NCI-H187 (cell line): ENCODE measurements at regions not wholly inside any gene's neighbourhood (a gene's known extent, or its start where the extent isn't known, plus 50 kb on each side); places are given as distances from the start of the nearest gene placed in this dataset.

Experiments
- DNase-seq, 2 experiments: peaks; one replicate each; lab custom pipeline; 2025; lab: John Stamatoyannopoulos, UW

DNA sequence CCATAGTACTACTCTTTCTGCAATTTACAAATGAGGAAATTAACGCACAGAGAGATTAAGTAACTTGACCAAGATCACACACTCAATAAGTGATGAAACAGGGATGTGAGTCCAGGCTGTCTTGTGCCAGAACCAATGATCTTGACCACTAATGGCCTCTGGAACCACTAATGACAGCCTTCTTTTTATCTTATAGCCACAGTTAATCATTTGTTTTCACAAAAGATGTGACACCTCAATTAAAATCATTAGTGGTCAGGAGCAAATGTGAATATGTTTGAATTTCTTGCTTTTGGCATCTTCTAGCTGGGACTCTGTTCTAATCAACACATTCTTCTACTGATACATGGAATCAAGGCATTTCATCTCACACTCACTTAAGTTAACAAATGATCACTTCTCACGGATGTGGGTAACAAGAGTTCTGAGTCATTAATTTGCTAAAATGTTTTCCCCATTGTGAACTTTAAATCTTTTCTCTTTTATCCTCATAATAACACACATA, 102.7 kb upstream of the CD180 start:
- DNase-seq, result no peak

DNA sequence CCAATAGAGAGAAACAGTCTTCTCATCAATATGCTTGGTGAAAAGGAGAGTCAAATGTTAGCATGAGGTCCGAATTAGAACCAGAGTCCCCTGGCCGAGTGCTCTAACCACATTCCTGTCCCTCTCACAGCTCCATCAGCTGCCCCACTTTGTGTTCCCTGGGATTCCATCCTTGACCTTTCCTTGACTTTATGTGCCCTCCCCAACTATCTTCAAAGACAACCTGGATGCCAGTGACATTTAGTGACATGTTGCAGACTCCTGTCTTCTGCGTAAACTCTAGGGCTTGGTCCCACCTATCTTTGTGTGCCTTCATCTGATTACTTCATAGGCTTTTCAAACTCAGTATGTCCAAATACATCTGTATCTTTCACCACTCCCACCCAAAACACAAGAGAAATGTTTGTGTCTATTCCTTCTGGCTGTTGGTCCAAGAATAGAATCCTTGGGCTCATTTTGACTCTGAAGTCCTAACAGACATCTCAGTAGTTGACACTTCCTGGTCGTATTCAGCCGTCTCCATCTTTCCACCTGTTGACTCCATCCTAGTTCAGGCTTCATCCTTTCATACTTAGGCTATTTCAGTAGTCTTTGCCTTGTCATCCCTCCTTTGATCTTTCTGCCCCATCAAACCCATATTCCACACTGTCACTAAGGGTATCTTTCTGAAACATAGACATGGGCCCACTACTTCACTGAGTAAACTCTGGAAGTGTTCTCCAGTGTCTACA, 101.4 kb upstream of the CD180 start:
- no peak for DNase-seq

DNA sequence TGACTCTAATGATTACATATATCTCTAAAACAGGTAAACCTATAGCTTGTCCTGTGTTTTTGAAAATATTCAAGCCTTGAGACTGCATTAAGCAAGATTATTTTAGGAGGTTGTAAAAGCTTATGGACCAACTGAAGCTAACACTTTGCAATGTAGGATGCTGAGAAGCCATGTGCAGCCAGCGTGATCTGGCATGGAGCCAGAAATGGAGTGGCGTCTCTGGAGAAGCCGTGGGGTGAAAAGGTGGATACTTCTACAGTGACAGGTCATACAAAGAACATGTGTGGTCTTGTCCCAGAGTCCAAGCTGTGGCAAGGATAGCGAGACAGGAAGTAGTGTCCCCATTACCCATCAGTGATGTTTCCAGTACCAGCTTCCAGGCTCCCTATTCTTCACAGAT, 100.8 kb upstream of the CD180 start:
- no peak for DNase-seq

DNA sequence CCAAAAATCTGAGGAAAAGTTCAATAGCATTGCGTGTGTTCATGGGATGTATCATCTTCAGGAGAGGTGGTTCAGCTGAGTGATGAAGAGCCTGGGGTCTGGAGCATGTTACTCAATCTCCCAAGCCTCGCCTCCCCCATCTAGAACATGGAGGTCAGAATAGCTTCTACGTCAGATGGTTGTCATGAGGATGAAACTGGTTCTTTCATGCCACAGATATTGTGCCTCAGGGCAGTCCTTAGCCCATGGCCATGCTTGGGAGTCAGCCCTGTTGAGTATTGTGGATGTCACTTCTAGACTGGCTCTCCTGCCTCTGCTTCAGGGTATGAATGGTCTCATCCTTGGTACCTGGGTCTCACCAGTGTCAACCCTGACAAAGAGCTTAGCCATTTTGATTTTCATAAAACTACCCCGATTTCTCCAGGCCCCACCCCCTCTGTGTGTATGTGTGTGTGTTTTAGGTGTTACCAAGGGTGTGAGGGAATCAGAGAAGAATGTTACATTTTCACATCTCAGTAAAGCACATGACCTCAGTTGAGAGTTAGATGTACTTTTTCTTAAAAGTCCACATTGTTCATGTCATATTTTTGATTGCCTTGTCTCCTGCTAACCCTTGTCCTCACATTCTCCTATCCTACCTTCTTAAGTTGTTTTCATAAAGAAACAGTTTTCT, 97.8 kb upstream of the CD180 start:
- no peak for DNase-seq

DNA sequence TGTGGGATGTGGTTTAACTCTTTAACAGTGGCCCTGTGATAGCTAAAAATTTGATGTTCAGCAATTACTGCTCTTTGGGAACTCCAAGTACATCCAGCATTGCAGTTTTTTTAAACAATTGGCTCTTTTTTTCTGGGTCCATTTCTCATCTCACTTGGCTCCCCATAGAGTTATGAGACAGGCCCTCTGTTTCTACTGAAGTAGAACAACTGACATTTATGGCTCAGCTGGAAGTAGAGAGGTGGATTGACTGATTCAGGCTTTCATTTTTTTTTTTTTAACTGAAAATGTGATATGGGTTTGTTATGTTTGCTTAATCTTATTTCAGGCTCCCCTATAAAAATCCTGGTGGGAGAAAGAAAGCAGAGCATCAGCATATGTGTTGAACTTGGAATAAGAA, 96.6 kb upstream of the CD180 start:
- DNase-seq, result no peak

DNA sequence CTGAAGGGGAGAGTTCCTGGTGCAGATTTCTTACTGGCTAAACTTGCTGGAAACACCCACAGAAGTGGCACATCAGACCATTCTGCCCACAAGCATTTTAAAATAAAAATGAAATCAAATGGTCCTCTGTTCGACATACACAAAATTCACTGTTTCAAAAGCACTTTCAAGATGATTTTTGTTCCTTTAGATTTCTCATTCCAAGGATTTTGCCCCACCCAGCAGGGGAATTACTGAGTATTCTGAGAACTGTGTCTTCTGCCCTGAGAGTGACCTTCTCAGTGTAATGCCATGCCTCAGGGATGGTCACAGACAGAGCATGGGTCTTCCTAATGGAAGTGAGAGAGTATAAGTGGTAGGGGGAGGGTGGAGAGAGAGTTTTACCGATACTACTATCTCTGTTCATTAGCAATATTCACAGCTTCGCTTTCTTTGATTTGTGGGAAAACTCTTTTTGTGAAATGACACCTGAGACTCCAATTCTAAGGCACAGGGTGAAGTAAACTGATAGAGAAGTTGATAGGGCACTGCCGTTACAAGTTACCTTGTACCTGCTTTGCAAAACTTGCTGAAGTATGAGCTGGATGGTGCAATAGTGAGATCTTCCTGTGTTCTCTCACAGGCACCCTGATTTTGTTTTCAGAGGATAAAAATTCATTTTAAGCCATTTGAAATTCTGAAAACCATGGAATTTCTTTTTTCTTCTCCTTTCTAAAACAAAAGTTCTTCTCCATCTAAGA, 95.8 kb upstream of the CD180 start:
- no peak for DNase-seq

DNA sequence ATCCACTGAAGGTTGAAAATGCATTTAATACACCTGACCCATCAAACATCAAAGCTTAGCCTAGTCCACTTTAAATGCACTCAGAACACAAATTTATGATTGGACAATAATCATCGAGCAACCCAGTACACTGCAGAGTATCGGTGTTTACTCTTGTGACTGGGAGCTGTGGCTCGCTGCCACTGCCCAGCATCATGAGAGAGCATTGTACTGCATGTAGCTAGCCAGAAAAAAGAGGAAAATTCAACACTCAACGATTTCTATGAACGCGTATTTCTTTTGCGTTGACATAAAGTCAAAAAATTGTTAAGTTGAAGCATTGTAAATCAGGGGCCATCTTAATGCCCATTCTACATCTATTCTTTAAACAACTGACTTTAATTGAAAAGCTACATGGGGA, 95.1 kb upstream of the CD180 start:
- DNase-seq, result no peak

DNA sequence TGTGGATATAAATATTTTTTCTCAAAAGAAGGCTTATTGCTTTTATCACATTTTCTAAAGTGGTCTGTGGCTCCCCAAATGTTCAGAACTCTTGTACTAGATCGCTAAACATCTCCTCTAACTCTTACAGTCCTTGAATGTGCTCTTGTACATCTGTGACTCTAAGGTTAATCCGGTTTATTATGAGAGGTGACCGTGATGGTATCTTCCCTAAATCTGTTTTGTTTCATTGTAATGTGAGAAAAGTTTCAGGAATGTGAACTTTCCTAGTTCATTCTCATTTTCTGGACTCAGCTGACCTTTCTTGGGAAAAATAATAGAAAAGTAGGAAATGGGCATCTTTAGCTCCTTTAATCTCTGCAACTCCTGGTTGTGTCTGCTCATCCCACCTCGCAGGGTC, 94.5 kb upstream of the CD180 start:
- DNase-seq, result no peak

DNA sequence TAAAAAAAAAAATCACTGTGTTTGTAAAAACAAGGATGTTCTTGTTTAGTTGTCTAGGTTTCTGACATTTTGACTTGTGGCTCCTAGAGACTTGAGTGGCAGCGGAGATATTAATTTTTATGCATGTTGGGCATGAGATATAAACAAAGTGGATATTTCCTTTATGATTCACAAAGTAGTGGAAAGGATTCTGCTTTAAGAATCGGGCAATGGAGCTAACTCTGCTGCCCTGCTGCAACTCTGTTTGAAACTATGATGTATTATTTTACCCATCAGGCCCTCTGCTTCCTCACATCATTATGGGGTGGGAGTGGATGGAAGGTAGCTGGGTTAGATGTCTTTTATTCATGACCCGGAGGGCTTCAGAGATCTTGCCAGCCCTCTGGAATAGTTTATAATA, 94.1 kb upstream of the CD180 start:
- no peak for DNase-seq

DNA sequence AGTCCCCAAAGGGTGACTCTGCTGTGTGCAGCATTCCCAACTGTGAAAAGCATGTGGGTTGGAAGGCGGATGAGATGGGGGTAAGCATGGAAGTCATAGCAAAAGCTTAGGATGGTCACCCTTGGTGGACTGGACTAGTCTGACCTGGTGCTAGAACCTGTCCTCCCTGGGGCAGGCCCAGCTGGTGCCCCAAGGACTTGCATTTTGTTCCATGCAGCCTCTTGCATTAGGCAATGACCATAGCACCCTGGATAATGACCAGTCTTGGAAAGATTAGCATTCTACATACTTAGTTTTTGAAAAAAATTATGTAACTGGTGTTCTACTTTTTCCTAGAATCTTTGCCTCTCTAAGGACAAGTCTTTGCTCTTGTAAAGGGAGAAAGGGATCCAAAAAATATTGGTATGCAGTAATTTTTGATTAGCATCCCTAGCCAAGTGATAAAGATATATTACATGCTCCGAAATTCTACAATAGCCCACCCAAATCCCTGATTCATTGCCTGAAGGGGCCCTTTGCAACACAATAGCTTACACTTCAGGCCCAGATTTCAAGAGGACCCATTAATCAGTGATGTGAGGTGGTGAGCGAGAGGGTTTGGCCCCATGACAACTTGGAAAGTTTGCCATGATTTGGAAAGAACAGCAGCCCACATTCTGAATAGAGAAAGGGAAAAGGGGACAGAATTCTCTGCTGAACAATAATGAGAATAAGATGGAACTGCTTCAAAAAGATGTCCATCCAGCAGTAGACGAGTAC, 93.3 kb upstream of the CD180 start:
- no peak for DNase-seq

DNA sequence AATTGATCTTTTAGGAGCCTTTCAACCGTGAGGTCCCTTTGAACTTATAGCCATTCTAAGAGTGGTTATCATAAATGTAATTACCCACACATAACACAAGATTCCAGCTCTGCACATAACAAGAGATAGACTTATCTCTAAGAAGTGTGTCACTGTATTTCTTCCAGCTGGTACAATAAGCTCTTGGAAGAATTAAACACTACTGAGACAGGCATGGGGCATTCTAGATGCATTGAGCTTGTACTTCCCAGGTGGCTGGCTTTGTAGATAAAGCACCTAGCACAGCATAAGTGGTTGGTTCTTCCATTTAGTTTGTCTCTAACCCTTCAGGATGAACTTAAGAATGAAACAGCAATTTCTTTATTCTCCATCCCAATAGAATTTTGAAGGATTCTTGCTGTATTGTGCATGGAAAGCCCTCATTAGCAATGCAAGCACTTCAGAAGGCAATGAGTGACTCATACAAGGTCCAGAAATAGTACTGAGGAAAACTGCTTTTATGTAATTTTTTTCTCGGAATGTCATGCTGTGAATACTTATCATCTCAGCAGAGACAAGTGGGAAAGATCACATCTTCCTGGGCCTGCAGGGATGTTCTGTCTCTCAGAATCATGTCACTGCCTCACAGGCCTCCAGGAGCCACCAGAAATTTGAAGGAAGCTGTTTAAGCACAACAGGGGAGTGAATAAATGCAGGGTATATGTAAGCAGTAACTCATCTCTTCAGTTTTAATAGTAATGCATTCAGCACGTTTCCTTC, 91.1 kb upstream of the CD180 start:
- peak; percentile 41 to 64 for DNase-seq

DNA sequence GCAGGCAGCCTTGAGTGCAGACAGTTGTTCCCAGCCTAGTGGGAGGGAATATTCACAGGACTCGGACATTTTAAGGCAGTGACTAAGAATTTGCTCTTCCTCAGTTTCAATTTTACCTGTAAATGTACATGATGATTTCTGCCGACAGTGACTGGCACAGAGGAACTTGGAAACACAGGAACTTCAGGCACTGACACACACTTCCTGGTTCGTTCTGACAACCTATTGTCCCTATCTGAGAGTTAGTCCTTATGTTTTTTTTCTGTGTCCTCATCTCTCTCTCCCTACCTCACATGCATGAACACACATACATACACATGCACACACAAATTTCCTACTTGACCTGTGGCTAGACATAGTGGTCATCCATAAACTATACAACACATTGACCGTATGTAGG, 89.4 kb upstream of the CD180 start:
- no peak for DNase-seq

DNA sequence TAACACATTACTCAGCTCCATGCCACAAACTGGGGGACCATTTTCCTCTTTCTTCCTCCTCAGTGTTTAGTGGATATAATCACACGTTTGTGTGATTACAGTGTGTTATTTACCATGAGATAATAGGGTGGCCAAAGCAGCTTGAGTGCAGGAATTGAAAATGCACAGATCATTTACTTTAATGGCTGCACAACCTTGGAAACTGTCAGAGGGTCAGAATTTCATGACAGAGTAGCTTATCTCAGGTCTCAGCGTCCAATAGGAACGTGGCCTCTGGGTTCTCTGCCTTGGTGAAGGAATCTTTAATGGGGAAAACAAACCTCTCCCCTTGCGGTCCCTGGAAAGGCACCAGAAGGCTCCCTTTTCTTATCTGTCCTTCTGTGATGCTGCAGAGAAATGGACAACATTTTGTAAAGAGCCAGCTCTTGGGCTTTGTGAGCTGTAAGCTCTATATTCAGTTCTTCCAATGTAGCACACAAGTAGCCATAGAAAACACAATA, 87.4 kb upstream of the CD180 start:
- DNase-seq, result peak in 1 of 2 experiments; percentile 26

DNA sequence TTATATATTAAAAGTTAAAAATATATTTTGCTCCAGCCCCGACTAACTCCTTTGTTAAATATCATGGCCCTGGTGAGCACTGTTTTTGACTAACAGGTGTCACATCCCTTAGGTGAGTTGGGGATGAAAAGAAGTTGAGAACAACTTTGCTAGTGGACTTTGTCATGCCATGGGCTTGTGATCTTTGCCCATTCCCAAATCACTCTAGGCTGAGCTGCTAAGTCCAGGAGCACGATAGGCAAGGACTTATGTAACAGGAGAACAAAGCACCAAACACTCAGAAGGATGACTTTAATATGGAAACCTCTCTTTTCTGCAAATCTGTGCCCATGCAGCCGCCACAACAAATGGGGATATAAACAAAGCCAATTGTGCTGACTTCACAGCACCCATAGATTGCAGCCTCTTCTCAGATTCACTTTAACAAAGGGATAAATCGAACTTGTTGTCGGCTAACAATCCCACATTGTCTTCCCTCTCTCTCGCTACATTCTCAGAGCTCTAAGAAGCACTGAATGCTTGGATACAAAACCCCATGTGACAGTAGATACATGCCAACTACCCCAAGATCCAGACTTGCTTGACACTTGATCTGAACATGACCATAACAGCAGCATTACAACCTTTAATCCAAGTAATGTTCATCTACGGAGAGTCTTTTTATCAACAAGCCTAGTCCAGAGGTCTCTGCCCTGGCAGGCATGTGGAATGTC, 86.8 kb upstream of the CD180 start:
- no peak for DNase-seq

DNA sequence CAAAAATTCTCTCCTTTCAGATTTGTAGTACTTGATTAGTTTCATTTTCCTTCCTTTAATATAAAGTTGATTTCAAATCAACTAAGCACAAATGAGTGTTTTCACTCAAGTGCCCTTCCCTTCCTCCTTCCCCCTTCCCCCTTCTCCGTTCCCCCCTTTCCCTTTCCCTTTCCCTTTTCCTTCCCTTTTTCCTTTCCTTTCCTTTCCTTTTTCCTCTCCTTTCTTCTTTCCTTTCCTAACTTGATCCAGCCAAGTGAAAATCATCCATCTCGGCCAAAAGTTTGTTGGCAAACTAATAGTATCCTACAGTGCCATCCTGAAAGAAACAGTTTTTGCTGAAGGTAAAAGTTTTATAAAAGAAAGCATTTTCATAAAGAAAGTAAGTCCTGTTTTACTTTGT, 85.3 kb upstream of the CD180 start:
- DNase-seq, result no peak

DNA sequence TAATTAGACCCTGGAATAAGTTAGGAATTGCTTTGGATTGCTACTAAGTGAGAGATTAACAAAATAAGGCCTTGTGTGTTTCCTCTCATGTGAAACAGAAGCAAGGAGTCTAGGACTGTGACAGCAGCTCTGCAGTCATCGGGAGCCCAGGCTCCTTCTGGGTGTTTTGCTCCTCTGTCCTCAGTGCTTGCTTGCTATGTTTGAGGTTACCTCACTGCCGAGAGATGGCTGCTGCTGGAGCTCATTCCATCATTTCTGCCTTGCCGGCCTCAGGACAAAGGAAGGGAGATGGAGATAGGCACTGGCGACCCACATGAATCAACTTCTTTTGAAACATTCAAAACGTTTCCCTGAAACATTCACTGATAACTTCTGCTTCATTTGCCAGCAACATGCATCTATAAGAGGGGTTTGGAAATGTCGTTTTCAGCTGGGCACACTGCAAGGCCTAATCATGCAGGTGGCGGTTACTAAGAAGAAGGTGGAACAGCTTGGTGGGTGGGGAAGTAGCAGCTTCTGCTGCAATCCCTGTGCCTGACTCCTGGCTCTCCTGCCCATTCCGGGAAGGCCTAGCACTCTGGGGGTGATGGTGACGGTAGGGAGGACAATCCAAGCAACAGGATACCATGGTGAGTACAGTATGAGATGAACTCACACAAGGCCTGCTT, 77.2 kb upstream of the CD180 start:
- DNase-seq, result no peak

DNA sequence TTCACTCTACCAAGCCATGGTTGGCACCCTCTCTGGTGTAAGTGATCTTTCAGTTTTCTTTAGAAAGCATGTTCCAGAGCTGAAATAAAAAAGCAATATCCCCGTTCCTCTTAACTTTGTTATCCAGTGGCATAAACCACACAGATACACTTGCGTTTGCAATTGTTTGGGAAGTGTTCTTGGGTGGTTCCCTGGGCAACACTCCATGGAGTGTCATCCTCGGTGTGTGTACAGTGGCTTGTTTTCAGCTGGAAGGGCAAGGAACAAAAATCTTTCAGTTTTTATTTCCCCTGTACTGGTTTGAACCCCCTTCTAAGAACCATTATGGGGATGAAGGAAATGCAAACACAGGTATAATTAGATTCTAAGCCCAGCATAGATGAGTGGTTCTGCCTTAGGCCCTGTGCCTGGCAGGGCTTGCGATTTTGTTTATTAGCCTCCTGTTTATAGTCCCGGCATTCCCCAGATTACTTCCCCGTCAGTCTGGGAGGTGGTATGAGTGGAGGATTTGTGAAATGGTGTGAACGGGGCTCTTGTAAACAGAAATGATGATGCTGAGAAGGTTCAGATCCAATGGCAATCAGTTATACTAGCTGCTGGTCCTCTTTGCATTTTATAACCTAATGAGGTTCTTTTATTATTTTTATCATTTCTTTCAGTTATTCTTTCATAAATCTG, 76.0 kb upstream of the CD180 start:
- DNase-seq, result no peak

DNA sequence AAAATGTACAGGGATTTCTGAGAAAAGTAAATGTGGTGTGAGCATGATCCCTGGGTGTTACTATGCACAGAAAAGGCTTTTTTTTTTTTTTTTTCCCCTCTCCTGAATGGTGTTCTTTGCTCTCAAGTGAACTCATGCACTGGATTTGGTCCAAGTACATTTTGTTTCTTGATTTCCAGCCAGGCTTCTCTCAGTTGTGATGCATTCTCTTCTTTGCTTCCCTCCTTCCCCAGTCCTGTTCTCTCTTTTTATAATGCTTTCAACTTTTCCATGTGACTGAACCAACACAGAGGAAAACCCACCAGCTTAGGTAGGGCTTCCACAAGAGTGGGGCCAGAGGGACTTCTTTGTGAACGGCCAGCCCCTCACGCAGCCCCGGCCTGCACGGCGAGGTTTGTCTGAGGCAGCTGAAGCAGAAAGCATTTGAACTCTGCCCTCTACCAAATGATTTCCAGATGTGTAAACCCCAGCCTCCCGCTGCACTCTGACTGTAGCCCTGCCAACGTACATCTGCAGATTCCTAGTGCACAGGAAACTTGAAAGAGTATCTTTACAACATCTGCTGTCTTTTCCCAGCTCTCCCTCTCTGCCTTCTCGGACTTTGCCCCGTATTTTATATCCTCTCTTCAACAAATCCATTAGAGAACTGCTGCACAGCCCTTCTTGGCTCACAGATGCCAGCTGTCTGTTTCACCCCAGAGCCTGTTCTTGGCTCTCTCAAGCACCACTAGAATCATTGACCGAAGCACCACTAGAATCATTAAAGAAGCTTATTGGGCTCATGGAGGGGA, 71.8 kb upstream of the CD180 start:
- DNase-seq, result peak; percentile 54 to 81
